ENCODE measurements at regions not wholly inside any gene's neighbourhood (a gene's known extent, or its start where the extent isn't known, plus 50 kb on each side); places are given as distances from the start of the nearest gene placed in this dataset.
"Not testable (repeated sequence)": the region's sequence is repeated elsewhere in the genome, so short reads cannot be mapped to it uniquely, and the experiment has no call there.

DNA sequence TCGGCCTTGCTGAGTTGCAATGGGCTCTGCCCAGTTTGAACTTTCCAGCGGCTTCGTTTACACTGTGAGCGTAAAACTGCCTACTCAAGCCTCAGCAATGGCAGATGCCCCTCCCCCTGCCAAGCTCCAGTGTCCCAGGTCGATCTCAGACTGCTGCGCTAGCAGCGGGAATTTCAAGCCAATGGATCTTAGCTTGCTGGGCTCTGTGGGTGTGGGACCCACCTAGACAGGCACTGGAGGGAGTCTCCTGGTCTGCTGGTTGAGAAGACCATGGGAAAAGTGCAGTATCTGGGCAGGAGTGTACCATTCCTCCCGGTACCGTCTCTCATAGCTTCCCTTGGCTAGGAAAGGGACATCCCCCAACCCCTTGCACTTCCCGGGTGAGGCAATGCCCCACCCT lies 88.2 kb downstream of the KLHL28 start:
- DNase-seq, result no peak

DNA sequence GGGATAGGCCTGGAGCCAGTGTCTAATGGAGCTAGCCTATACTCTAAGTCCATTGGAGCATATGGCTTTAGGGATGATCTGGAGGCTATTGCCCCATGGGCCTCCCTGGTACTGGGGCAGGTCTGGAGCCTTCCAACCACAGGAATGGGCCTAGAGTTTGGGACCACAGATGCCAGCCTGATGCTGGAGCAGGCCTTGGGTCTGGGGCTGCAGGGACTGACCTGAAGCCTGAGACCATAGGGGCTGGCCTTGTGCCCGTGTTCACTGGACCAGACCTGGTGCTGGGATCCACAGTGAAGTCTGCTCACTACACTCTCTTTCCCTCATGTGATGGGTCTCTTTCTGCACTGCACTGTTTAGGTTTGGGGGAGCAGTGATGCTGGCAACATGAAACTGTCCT lies 95.0 kb downstream of the KLHL28 start:
- no peak for DNase-seq

- no peak for DNase-seq
These were observed 95.4 kb downstream of the KLHL28 start for GRCh38 chr14:44866322-44866721.

- no peak for DNase-seq
These were observed 98.5 kb downstream of the KLHL28 start for GRCh38 chr14:44863271-44863670.

- no peak for DNase-seq
These were observed 107.6 kb downstream of the KLHL28 start for GRCh38 chr14:44854114-44854513.

DNA sequence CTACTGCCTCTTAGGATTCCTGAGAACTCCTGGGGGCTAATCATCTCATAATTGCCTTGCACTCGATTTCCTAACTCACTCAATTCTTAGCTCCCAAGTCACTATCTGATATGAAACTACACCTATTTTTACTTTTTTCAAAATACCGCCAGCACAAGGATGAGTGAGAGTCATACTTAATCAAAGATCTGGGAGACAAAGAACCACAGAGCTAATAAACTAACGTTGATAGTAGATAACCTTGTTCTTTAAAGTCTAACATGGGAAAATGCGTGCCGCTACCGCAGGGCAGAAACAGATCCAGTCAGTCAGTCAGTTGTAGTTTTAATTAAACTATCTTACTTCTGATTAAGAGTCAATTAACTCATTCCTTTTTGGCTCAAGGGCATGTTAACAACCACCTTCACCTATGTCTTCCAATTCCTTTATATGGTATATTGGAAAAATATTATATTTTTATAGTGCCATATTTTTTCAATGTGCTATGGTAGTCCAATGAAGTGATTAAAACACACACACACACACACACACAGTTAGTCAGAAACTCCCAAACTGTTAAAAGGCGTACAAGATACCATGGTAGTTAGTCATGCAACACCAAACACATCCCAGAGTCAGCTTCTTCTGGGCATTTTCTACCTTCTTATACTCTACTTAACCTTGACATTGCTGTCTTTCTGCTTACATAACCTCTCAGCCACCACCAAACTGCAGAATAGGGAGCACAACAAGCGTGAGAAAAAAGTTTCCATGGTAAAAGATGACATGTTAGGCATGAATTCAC lies 114.0 kb downstream of the KLHL28 start:
- DNase-seq, result no peak

DNA sequence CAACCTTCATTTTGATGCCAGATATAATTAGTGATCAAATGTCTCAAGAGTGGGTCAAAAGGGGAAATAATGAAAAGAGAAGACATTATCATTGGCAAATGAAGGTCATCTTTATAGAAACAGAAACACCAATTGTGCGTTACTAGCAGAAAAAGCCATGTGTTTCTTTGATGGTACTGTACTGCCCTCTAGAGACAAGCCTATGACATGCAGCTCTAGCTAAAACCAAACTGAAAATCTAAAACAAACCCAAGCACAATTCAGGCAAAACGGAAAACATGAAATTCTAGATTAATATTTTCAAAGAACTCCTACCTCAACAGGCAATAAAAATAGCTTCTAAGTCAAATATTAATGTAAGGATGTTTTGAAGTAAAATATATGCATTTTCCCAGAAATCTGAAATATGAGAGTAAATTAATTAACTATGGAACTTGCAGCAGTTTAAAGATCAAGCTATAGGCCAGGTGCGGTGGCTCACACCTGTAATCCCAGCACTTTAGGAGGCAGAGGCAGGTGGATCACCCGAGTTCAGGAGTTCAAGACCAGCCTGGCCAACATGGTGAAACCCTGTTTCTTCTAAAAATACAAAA lies 115.4 kb downstream of the KLHL28 start:
- DNase-seq, result no peak

- not testable (repeated sequence) for DNase-seq
These were observed 125.8 kb downstream of the KLHL28 start for GRCh38 chr14:44835928-44836327.

DNA sequence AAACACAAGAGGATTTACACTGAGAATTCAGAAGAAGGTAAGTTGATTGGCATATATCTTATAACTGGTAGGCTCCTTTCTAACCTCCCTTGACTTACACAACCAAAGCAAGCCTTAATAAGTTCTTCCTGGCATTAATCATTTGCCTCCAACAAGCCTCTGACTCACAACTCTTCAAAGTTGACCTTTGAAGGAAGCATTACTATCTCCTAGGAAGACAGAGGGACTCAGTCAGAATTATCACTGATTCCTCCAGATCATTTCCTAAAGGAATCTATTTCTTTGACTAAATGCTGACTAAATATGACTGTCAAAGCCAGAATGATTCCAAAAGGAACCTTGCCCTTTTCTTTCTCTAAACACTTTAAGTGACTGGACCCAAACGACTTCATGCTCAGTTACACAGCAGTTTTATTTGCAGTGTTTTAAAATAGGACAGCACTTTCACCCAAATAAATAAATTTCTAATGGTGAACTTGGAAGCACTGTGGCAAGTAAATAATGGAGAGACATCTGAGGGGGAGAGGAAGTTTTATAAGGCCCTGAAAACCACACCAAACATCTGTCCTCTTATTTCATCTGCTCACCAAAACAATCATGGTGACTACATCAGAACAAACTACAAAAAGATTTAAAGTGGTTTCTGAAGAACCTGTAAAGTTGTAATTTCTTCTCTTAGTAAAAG lies 128.2 kb downstream of the KLHL28 start:
- no peak for DNase-seq

DNA sequence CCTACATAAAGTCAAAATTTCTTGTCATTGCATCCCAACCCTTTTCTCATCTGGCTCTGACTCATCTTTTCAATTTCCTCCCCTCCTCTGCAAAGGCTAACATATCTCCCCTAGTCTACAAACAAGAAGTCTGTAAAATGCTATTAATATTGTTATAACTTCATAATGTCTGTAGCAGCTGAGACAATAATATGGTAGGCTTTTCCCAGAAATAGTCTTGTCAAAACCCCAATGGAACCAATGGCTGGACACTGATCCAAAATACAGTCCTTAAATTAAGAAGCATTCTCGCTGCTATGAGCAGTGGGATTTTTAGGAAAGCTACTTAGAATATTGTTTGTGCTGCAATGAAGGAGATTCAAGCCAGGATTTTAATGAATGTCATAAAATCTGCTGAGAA lies 131.4 kb downstream of the KLHL28 start:
- DNase-seq, result no peak

DNA sequence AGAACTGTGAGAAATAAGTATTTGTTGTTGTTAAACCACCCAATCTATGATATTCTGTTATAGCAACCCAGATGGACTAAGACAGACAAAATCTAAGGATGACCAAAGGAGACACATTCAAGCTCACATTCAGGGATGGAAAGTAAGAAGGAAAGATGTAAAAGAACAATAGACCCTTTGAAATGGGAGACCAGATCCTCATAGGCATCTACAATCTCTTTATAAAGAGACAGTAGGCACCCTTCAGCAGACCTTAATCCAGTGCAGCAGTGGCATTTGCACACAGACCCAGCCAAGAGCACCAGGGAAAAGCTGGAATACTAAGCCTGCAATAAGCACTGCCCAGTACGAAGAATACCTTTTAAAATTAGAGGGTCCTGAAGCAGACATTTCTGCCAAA lies 132.7 kb downstream of the KLHL28 start:
- DNase-seq, result no peak

GRCh38 chr14:44828023-44828422 lies 133.7 kb downstream of the KLHL28 start:
- no peak for DNase-seq

- DNase-seq, result no peak
These were observed 141.3 kb downstream of the KLHL28 start for GRCh38 chr14:44820230-44820964.

DNA sequence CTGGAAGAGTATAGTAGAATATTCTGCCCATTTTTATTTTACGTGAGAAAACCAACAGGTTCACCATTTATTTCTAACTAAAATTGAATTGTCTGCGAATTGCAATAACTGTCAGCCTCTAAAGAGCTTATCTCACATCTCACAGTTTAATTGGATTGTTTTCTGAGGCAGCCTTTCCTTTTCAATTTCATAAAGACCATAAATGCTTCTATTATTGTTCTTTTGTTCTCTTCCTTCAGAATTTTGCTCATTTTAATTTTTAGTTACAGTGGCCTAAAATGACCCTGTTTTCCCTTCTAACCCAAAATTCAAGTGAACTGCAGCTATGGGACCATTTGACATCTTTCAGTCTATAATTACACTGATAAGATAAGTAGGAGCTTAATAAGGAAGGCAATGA lies 147.6 kb downstream of the KLHL28 start:
- DNase-seq, result no peak

DNA sequence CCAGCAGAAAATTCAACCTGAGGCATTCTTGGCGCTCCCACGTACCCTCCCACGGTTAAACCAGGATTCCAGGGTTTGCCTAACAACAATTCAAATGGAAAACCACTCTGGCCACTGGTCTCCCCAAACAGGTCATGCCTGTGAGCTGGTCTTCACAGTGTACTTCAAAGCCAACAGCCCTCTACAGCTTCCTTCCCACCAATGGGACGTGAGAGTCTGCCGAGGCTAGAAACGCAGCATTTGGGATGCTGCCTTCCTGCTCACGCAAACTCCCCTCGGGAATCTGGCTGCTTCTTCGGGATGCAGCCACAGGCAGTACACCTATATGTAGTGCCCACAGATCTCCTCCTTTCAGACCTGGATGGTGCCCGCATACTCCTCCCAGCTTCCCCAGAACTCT lies 149.1 kb downstream of the KLHL28 start:
- no peak for DNase-seq

- DNase-seq, result no peak
These were observed 157.4 kb downstream of the KLHL28 start for GRCh38 chr14:44804391-44804790.

DNA sequence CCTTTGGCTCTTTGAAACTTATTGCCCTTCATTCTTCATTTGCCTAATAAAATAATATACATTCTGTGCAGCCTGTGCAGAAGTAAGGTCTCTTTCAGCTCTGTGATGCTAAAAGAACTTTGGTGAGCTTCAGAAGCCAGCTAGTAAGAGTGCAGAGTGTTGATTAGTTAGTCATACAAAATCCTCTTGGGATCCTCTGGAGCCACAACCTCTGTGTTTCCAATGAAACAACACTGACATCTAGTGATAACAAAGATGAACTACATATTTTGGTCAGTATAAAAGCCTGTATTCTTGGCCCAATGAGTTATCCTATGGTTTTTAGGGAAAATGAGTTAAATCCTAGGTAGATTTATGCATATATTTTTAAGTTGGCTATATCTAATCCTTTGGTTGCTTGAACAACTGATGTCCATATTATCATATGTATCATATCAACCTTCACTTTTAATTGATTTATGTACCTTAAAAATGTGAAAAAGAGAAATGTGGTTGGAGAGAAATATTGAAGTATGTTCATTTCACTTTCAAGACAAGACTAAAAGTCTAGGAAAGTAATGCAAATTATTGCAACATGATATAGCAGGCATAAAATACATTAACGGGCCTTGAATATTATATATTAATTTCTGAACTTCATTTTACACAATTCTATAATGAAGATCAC lies 158.4 kb downstream of the KLHL28 start:
- no peak for DNase-seq

DNA sequence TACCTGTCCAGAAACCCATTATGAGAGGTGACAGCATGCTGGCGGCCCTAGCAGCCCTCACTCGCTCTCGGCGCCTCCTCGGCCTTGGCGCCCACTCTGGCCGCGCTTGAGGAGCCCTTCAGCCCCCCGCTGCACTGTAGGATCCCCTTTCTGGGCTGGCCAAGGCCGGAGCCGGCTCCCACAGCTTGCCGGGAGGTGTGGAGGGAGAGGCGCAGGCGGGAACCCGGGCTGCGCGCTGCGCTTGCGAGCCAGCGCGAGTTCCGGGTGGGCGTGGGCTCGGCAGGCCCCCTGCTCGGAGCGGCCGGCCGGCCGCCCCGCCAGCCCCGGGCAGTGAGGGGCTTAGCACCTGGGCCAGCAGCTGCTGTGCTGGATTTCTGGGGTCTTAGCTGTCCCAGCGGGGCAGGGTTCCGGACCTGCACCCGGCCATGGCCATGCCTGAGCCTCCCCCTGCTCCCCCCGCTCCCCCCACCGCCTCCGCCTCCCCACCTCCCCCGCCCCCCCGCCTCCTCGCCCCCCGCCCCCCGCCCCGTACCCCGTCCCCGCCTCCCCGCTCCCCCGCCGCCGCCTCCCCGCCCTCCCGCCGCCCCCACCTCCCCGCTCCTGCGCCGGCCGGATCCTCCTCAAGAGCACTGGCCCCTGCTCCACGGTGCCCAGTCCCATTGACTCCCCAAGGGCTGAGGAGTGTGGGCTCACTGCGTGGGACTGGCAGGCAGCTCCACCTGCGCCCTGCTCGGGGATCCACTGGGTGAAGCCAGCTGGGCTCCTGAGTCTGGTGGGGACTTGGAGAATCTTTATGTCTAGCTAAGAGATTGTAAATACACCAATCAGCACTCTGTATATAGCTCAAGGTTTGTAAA lies 163.1 kb downstream of the KLHL28 start:
- DNase-seq, result no peak

DNA sequence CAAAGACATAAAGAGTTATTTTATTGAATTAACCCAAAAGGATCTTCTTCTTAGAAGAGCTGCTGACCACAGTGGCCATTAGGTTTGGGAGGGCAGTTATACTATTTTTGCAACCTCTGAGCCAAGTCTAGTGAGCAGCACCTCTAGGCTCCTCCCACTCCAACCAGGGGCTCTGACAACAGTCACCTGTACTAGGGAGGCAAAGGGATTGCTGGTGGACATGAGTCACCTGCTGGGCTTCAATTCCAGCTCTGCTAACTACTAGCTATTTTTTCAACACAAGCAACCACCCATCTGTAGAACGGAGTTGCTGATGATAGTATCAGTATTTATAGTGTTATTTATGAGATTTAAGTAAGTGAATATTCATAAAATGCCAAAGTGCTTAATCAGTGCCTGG lies 166.0 kb downstream of the KLHL28 start:
- no peak for DNase-seq

DNA sequence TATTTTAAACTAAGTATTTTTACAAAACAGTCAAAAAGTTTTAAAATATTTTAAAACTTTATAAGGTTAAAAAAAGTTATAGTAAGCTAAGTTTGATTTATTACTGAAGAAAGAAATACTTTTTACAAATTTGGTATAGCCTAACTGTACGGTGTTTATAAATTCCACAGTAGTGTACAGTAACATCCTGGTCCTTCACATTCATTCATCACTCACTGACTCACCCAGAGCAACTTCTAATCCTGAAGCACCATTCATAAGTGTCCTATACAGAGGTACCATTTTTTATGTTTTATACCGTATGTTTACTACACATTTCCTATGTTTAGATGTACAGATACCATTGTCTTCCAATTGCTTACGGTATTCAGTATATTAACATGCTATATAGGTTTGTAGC lies 170.0 kb downstream of the KLHL28 start:
- DNase-seq, result no peak

- no peak for DNase-seq
These were observed 173.1 kb downstream of the KLHL28 start for GRCh38 chr14:44788612-44789011.

GRCh38 chr14:44785096-44785495 lies 176.7 kb downstream of the KLHL28 start:
- no peak for DNase-seq
